AG08396 (cell line): ENCODE measurements at regions not wholly inside any gene's neighbourhood (a gene's known extent, or its start where the extent isn't known, plus 50 kb on each side); places are given as distances from the start of the nearest gene placed in this dataset.
"Not testable (repeated sequence)": the region's sequence is repeated elsewhere in the genome, so short reads cannot be mapped to it uniquely, and the experiment has no call there.

Experiments used
- DNase-seq: peaks from one replicate; pipeline ENCODE4 v3.0.0; 2012; ENCODE audit warnings: low spot score, mixed read lengths

DNA sequence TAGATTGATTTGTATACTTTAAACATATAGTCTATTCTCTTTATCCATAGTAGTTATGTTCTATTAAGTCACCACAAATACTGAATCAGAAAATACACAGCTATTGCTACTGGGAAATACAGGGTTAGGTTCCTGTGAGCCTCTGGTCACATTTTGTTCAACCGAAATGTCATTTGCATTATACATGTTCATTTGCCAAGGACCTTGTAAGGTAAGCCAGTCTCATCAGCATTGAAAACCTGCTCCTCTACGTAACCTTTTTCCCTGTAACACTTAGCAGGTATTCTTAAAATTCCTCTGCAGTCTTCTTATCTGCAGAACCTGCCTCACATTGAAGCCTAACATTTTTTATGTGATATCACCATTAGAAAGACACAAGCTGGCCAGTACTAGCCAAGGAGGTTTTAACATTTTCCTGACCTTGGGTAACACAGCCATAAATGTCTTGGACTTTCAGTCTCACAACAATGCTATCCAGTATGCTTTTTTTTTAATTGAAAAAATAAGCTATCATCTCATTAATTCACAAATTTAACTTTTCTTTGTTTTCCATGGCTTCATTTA is 765.7 kb upstream of the IGFBP7 start:
- no peak for DNase-seq

DNA sequence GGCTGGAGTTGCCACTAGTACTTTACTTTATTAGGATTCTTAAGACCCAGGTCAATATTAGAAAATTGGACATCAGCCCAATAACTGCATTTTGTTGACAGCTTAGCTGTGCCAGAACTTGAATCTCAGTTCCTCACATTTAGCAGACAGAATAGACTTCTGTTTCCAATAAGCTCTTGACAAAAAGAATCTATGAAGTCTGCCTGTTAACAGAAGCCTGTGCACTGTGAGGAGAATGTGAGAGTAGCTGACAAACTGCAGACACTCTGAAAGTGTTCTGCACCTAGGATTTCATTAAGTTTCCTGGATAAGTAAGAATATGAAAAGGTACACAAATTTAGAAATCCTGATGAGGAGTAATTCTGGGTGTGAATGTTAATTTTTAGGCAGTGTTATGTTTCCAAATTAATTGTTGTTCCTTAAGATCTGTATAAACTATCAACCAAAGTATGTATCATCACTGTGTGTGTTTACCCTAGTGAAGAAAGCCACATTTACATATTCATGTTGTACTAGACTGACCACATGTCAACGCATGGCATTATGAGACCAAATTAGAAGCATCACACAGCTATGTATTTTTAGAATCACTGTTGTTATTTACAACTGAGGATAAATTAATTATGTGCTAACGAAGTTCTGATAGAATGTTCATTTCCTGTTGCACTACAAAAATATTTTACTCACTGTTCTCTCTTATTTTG is 756.4 kb upstream of the IGFBP7 start:
- DNase-seq, result no peak

DNA sequence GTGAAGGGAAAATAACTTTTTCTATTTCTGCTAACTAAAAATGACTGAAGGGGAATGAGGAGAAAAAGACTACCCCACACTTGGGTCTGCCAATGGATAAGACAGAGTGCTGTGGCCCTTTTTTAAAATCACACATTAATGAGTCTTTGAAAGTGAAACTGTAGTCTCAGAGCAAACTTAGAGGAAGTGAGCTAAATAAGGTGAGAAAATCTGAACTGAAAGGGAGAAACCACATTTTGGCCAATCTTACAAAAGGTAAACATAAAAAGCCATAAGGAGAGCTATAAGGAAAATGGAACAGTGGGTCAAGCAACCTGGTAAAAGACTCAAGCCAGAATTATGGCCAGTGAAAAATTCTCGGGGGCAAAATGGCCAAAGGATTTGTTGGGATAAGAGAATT is 755.1 kb upstream of the IGFBP7 start:
- no peak for DNase-seq

DNA sequence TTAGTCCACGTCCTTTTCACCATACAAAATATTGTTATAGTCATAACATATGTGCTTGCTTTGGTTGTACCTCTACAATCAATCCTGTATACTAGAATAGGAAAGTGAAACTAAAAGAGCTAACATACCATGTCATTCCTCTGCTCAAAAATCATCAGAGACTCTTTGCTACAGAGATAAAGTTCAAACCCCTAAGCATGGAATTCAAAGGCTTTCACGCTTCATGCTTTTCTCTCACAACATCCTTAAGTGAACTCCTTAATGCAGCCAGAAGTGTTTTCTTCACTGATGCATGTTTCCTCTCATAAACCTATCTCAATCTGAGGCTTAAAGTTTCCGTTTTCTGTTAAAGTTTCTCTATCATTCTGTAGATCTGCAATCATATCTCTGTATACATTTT is 744.6 kb upstream of the IGFBP7 start:
- no peak for DNase-seq

DNA sequence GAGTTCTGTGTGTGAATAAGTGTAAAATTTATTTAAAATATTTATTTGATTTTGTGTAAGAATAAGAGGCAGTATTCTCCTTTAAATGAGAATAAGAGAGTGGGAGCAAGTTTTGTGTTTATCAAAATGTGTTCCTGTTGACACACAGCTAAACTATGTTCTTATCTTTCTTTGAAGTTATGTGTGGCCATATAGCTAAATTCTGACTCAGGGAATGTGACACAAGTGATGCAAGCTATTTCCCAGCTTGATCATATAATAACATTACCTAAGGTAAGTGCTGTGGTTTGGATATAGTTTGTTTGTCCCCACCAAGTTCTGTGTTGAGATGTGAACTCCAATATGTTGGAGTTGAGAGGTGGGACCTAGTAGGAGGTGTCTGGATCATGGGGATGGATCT is 740.0 kb upstream of the IGFBP7 start:
- DNase-seq, result no peak

DNA sequence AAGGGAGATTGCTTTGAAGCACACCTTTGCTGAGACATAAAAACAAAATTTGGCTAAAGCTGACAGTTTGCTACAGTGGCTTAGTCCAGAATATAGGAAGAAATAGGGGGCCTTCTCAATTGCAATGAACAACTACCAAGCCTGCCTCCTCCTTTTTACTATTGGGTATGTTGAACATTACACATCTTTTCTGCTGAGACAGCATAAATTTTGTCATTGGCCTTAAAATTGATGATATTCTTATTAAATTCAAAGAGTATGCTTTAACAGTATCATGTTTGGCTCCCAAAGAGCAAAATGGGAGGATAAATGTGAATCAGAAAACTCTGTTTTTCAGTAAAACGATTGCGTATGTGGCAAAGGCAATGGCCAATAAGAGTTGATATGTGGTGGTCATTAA is 721.9 kb upstream of the IGFBP7 start:
- DNase-seq, result no peak

DNA sequence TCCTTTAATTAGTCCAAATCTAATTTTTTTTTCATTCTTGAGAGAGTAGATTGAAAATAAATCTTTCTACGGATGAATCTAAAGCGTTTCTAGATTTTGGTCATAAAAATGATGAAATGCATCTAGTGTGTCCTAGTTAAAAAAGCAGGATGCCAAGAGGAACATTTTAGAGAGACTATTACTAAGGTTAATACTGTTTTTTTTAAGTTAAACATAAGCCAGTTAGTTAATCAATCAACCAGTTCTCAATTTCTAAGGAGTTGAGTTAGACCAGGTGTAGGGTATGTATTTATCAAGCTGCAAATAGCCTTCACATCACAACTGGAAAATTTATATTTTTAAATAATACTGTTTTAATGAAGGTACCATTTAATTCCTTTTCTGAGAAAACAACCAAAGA is 679.5 kb upstream of the IGFBP7 start:
- no peak for DNase-seq

DNA sequence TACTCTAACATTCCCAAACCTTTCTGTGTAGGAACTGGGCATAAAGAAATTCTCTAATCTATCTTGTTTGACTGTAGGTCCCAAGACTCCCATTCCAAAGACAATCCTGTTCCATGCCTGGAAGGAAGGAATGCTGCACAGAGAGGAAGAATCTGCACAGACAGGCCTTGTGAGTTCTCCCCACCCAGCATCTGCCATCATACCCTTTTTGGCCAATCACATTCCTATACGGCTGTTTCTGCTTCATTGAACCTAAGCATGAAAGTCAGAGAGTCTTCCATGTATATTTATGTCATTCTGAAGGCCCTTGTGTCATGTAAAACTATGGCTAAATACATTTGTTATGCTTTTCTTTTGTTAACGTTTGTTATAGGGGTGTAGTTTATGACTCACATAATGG is 667.7 kb upstream of the IGFBP7 start:
- no peak for DNase-seq

DNA sequence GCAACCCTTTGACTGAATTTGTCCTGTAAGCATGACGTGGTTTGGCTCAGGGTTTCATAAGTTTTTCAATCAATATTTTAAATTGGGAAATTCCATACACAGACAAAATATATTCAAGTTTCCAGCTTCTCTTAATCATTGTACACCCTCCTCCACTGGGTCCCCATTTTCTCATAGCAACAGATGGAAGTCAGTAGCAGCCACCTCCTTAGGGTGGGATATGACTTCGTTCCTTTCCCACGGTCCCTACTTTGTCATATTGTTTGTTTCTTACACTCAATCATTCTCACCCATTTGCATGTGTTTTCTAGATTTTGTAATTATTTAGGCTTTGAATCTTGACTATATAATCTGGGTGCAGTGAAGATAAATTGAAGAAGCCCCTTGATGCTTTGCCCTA is 664.5 kb upstream of the IGFBP7 start:
- no peak for DNase-seq

DNA sequence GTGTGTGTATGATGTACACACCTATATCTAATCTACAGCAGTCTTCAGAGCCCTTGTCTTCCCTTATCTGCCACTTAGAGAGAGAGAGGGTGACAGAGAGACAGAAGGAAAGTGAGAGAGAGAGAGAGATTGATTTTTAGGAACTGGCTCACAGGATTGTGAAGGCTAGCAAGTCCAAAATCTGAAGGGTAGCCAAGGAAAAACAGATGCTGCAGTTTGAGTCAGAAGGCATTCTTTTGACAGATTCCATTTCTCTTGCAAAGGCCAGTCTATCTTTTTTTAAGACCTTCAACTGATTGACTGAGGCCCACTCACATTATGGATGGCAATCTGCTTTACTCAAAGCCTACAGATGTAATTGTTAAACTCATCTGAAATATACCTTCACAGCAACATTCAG is 664.0 kb upstream of the IGFBP7 start:
- no peak for DNase-seq

DNA sequence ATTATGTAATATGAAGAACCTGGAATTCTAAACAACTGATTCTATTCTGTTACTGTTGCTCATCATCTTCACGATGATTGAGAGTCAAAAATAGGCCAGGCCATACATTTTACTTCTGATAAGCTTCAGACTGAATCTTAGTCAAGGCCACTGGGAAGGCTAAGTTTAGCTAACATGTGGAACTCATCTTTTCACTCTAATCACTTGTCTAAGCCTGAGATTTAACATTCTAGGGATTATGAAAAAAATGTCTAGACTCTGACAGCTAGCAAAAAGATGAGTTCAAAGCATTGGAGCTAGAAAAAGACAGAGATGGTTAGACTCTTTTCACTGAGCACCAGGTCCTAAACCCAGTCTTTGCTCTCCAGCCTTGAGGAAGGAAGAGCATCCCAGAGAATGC is 656.2 kb upstream of the IGFBP7 start:
- DNase-seq, result no peak

DNA sequence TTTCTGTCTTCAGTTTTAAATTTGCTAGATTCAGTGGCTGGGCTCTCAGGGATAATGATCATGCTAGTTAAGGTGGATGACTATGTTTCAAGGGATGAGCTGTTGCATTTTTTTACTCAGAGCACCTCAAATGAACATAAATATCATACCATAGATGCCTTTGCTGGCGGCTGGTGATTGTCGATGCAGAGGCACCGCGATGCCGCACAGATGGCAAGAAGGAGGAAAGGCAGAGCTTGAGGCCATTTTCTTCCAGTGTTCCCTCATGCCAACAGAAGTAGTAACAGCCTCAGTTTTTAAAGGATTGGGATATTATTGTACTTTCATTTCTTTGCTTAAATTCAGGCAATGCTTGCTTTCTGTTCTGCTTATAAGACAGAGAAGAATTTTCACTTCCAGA is 654.7 kb upstream of the IGFBP7 start:
- no peak for DNase-seq

DNA sequence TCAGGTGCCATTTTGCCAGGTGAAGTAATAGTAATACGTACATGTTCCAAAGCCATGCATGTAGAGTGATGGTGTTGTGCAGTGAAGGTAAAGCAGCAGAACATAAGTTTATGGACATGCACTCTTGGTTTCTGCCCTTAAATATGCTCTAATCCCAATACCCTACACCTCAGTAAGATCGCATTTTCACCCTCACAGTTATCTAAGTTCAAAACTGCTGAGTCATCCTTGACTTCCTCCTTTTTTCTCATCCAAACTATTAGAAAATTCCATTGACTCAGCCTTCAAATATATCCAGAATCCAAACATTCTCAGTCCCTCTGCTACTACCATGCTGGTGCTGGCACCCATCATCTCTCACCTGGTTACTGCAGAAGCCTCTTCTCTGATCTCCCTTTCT is 652.9 kb upstream of the IGFBP7 start:
- DNase-seq, result no peak

DNA sequence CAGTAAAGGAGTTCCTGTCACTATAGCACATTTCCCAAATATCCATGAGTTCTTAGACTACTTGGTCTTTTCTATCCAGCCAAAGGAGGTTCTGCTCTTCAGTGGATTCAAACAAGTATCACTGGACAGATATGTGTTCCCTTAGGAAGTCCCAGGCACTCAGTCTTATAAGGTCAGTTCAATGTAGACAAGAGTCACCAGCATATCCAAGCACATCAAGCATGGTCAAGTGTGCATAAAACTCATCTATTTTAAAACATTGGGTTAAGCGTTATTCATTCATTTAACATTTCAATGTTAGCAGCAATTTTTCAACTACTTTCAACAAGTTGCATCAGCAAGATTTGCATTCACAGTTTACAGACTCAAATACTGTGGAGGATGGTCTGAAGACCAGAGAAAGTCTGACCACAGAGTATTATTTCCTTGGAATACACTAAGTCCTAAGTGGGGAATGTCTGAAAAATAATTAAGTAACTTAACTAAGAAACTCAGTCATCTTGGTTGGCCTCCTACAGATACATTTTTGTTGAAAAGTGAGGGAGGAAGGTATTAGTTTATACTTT is 630.5 kb upstream of the IGFBP7 start:
- DNase-seq, result no peak

DNA sequence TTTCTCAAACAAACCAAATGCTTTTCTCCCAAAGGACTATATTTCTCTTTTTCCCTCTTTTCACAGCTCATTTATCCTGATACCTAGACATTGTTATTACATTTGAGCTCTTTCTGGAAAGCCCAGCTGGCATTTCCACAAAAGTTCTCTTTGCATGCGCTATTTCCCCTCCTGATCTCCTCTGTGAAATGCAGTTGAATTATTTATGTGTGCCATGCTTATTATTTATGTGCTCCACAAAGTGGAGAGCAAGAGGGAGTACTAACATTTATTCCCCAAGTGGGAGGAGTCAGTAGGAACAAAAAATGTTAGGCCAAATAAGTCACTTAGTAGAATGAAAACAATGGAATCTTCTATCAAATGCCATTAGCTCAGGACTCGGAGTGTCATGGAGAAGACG is 626.6 kb upstream of the IGFBP7 start:
- no peak for DNase-seq

DNA sequence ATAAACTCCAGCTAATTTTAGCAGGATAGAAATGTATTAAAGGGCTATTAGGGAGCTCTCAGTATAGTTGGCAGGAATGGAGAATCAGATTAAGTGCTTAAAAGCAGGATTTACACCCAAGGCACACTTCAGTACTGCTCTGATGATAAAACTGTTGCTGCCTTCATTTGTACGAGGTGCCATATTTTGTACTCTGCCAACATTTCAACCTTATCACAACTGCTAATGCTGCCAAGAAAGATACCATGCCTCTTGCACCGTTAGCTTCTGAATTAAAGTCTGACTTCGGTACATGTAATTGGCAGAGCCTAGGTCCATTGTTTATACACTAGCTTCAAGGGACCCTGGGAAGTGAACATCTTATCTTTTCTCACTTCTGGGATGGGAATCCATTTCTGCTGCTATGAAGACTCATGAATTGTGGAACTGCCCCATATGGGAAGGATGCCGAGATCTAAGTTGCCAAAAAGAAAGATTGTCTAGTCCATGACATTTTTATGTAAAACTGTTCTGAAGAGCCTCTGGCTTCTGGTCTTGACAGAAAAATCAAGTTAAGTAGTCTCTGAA is 624.0 kb upstream of the IGFBP7 start:
- no peak for DNase-seq

DNA sequence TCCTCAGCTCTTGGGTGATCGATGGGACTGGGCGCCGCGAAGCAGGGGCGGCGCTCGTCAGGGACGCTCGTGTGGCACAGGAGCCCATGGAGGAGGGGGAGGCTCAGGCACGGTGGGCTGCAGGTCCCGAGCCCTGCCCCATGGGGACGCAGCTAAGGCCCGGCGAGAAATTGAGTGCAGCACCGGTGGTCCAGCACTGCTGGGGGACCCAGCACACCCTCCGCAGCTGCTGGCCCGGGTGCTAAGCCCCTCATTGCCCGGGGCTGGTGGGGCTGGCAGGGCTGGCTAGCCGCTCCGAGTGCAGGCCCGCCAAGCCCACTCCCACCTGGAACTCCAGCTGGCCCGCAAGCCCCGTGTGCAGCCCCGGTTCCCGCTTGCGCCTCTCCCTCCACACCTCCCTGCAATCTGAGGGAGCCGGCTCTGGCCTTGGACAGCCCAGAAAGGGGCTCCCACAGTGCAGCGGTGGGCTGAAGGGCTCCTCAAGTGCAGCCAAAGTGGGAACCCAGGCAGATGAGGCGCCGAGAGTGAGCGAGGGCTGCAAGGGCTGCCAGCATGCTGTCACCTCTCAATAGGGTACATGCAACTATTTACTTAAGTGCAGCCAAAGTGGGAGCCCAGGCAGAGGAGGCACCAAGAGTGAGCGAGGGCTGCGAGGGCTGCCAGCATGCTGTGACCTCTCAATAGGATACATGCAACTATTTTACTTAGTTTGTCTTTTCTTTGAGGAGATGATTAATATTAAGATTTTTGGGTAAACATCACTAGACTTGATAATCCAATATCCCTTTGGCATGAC is 619.8 kb upstream of the IGFBP7 start:
- not testable (repeated sequence) for DNase-seq

DNA sequence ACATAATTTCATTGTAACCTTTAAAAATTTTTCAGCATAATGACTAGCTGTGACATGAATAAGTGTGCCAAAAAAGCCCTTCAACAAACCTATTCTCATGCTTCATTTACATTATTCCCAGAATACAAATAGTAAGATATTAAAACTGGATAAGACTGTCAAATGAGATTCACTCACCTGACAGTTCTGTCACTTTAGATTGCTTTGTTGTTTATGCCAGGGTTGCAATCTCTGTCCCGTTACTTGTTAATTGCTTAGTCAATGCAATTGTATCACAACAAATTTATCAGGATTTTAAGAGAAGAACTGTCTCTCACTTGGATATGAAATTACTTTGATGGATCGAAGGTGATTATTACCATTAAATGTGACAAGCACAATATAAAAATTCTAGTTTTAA is 616.0 kb upstream of the IGFBP7 start:
- no peak for DNase-seq

DNA sequence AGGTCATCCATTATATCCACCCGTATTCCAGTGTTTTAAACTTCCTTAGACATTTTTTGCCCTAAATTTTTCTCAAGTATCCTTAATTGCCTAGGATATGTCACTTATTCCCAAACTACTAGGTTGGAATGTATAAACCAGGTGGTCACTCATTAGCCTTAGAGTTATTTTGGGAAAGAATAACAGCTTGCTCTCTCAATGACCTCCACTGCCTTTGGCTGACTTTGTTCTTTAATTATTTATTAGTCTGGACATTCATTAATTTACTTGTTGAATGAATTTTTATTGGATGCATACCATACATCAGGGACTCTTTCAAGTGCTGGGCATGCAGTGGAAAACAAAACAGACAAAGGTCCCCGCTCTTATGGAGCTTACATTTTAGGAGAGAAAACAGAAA is 609.3 kb upstream of the IGFBP7 start:
- DNase-seq, result no peak

DNA sequence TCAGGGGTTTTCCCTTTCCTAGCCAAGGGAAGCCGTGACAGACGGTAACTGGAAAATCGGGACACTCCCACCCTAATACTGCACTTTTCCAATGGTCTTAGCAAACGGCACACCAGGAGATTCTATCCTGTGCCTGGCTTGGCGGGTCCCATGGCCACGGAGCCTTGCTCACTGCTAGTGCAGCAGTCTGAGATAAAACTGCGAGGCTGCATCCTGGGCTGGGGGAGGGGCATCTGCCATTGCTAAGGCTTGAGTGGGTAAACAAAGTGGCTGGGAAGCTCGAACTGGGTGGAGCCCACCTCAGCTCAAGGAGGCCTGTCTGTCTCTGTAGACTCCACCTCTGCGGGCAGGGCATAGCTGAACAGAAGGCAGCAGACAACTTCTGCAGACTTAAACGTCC is 604.1 kb upstream of the IGFBP7 start:
- DNase-seq, result not testable (repeated sequence)

DNA sequence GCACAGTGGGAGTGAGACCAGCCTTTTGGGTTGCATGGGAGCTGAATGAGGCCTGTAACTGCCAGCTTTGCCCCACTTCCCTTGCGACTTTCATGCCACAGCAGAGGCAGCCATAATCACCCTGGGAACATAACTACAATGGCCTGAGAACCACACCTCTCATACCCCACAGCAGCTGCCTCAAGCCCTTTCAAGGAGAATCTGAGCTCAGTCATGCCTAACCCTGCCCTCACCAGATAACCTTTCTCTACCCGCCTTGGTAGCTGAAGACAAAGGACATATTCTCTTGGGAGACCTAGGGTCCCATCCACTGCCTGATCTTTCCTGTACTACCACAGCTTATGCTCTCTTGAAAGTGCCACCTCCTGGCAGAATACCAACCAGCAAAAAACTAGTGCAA is 599.9 kb upstream of the IGFBP7 start:
- no peak for DNase-seq

DNA sequence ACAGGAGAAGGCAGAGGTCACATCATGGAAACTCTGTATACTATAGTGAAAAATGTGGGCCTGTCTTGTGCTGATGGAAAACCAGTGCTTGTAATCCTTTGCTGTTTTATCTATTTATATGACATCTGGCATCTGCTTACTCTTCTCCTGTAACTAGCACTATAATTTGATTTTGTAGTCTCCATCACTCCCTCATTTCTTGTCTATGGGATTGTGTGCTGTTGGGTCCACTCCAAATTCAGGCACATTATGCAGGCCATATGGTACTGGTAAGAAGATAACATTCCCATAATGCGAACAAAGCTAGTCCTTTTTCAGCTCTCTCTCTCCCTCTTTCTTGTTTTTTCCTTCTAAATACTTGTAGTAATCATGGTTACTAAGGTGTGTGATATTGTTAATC is 581.2 kb upstream of the IGFBP7 start:
- DNase-seq, result no peak

DNA sequence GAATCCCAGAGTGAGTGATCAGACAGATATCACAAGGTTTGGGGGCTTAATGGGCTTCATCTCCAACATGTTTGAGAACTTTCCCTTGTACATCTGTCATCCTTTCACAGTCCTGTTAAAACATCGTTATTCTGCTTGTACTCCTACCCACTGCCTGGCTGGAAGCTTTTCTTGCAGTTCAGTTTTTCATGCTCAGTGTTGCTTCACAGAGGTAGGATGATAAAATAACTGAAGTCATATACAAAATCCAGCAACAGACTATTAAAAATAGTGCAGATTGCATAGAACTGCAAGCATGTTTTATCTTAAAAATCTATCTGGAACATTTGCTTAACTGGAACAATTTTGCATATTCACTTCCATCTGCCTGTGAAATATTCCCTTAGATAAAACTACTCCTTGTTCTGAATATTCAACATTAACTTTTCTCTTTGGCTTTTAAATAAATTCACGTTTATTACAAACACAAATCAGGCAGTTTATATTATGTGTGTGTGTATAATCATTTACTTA is 579.6 kb upstream of the IGFBP7 start:
- no peak for DNase-seq
